H1 (cell line): ENCODE measurements at regions not wholly inside any gene's neighbourhood (a gene's known extent, or its start where the extent isn't known, plus 50 kb on each side); places are given as distances from the start of the nearest gene placed in this dataset.

ENCODE experiments used
- CTCF ChIA-PET: fragments of 300-600 bp; sonication (Branson Sonifier 250); formaldehyde crosslinking; loops from one replicate; lab custom pipeline; 2021; ENCODE audit not compliant: partially characterized antibody; lab: Charles Lee
- POLR2A ChIA-PET: fragments of 300-600 bp; sonication (Branson Sonifier 250); formaldehyde crosslinking; loops from one replicate; lab custom pipeline; 2021; ENCODE audit warnings: inconsistent platforms; ENCODE audit not compliant: partially characterized antibody; lab: Charles Lee
- DNase-seq, 2 experiments: peaks; one replicate each; pipeline versions ENCODE4 v3.0.0 to v3.0.0-alpha.2; 2010 to 2022; ENCODE audit warnings: low spot score in 2 of 2, low read depth in 1 of 2, mixed read lengths in 1 of 2
- FAIRE-seq: peaks from 2 replicates; lab custom pipeline; 2011; peaks lifted over from hg19 to GRCh38; lab: Jason Lieb, UNC
- H2AFZ ChIP-seq: 2 replicates; pipeline ENCODE4 v1.8.1; 2012; ENCODE audit warnings: low read length, inconsistent platforms
- H2AK5ac ChIP-seq: 2 replicates; pipeline ENCODE4 v1.6.1; 2013; ENCODE audit warnings: low read depth, low read length
- H2BK120ac ChIP-seq: replicated peaks from 2 replicates; pipeline ENCODE3; 2013; ENCODE audit warnings: low read depth, low read length, inconsistent platforms
- H2BK12ac ChIP-seq: 2 replicates; pipeline ENCODE4 v1.6.1; 2013; ENCODE audit warnings: low read depth, low read length
- H2BK15ac ChIP-seq: 2 replicates; pipeline ENCODE4 v1.6.1; 2013; ENCODE audit warnings: low read length
- H2BK20ac ChIP-seq: 2 replicates; pipeline ENCODE4 v1.6.1; 2013; ENCODE audit warnings: low read length
- H2BK5ac ChIP-seq: 2 replicates; pipeline ENCODE4 v1.6.1; 2013; ENCODE audit warnings: low read depth, low read length
- H3K14ac ChIP-seq: 2 replicates; pipeline ENCODE4 v1.6.1; 2013; ENCODE audit warnings: inconsistent platforms; ENCODE audit not compliant: insufficient read length
- H3K18ac ChIP-seq: 2 replicates; pipeline ENCODE4 v1.6.1; 2013; ENCODE audit warnings: low read length; ENCODE audit errors: extremely low read depth
- H3K23ac ChIP-seq: 2 replicates; pipeline ENCODE4 v1.6.1; 2013; ENCODE audit warnings: inconsistent platforms; ENCODE audit not compliant: insufficient read length
- H3K23me2 ChIP-seq: 2 replicates; pipeline ENCODE4 v1.6.1; 2013; ENCODE audit warnings: low read depth, low read length
- H3K27ac ChIP-seq: 2 replicates; pipeline ENCODE4 v1.6.1; 2011; ENCODE audit warnings: low read depth, low read length, inconsistent platforms
- H3K27me3 ChIP-seq, 4 experiments: replicated peaks in 1 of 4; 1 replicate in 1 of 4; 2 replicates in 3 of 4; pipeline versions ENCODE4 v1.6.1 to v1.8.1; 2011 to 2013; ENCODE audit warnings: low read length in 3 of 4, mild to moderate bottlenecking in 3 of 4, inconsistent platforms in 2 of 4, mixed read lengths in 2 of 4, moderate library complexity in 1 of 4; ENCODE audit not compliant: control insufficient read depth in 3 of 4, insufficient read depth in 3 of 4; ENCODE audit errors: extremely low read depth in 1 of 4
- H3K36me3 ChIP-seq, 4 experiments: 2 replicates each; pipeline versions ENCODE4 v1.6.1 to v1.8.1; 2011 to 2013; ENCODE audit warnings: mild to moderate bottlenecking in 4 of 4, low read length in 3 of 4, moderate library complexity in 2 of 4, control low read depth in 1 of 4, inconsistent platforms in 1 of 4; ENCODE audit not compliant: insufficient read depth in 4 of 4, control insufficient read depth in 2 of 4
- H3K4ac ChIP-seq: replicated peaks from 2 replicates; pipeline ENCODE3; 2013; ENCODE audit warnings: low read length, low read depth, mixed read lengths, inconsistent platforms; ENCODE audit not compliant: insufficient read length
- H3K4me1 ChIP-seq, 4 experiments: replicated peaks in 1 of 4; 1 replicate in 1 of 4; 2 replicates in 3 of 4; pipeline versions ENCODE4 v1.6.1 to v1.8.1; 2011 to 2013; ENCODE audit warnings: low read length in 3 of 4, inconsistent platforms in 2 of 4, mixed read lengths in 1 of 4; ENCODE audit not compliant: insufficient read depth in 4 of 4, control insufficient read depth in 3 of 4
- H3K4me2 ChIP-seq, 2 experiments: 2 replicates each; pipeline versions ENCODE4 v1.6.1 to v1.8.1; 2011 to 2013; ENCODE audit warnings: low read depth in 2 of 2, low read length in 2 of 2, control low read depth in 1 of 2, inconsistent platforms in 1 of 2, mild to moderate bottlenecking in 1 of 2; ENCODE audit not compliant: insufficient read depth in 1 of 2
- H3K4me3 ChIP-seq, 4 experiments: fragments of 200-600, 300-600 bp in 1 of 4; sonication (generic), shearing (Covaris generic), sonication (Bioruptor Twin) in 1 of 4; 2 replicates each; pipeline versions ENCODE4 v1.5.1 to v1.8.1; 2011 to 2016; ENCODE audit warnings: low read length in 4 of 4, low read depth in 3 of 4, control low read depth in 2 of 4, inconsistent platforms in 2 of 4, mild to moderate bottlenecking in 2 of 4, mixed read lengths in 1 of 4, moderate library complexity in 1 of 4; ENCODE audit not compliant: insufficient read depth in 2 of 4; ENCODE audit errors: extremely low read depth in 1 of 4
- H3K56ac ChIP-seq: replicated peaks from 2 replicates; pipeline ENCODE3; 2013; ENCODE audit warnings: low read depth, mild to moderate bottlenecking, mixed read lengths, low read length, inconsistent platforms; ENCODE audit not compliant: insufficient read length
- H3K79me1 ChIP-seq: 2 replicates; pipeline ENCODE4 v1.6.1; 2013; ENCODE audit warnings: low read depth, low read length, control low read depth
- H3K79me2 ChIP-seq, 2 experiments: 2 replicates each; pipeline versions ENCODE4 v1.6.1 to v1.8.1; 2012 to 2013; ENCODE audit warnings: low read length in 2 of 2, mild to moderate bottlenecking in 2 of 2, inconsistent platforms in 1 of 2; ENCODE audit not compliant: insufficient read depth in 2 of 2, control insufficient read depth in 1 of 2
- H3K9ac ChIP-seq, 4 experiments: replicated peaks in 1 of 4; 1 replicate in 1 of 4; 2 replicates in 3 of 4; pipeline versions ENCODE4 v1.6.1 to v1.8.1; 2011 to 2013; ENCODE audit warnings: low read depth in 3 of 4, low read length in 3 of 4, control low read depth in 2 of 4, mild to moderate bottlenecking in 2 of 4, moderate library complexity in 2 of 4, inconsistent platforms in 1 of 4; ENCODE audit errors: extremely low read depth in 1 of 4
- H3K9me3 ChIP-seq, 2 experiments: 2 replicates each; pipeline versions ENCODE4 v1.6.1 to v1.8.1; 2012 to 2013; ENCODE audit warnings: mild to moderate bottlenecking in 2 of 2, moderate library complexity in 2 of 2, control low read depth in 1 of 2, inconsistent platforms in 1 of 2, low read depth in 1 of 2, low read length in 1 of 2, mixed read lengths in 1 of 2; ENCODE audit not compliant: insufficient read depth in 2 of 2
- H4K20me1 ChIP-seq, 2 experiments: replicated peaks in 1 of 2; 2 replicates each; pipeline versions ENCODE3 to v1.8.1; 2011 to 2013; ENCODE audit warnings: inconsistent platforms in 2 of 2, low read length in 2 of 2, mild to moderate bottlenecking in 1 of 2; ENCODE audit not compliant: insufficient read depth in 2 of 2, control insufficient read depth in 1 of 2
- H4K5ac ChIP-seq: 2 replicates; pipeline ENCODE4 v1.6.1; 2013; ENCODE audit warnings: low read length, low read depth, mixed read lengths, inconsistent platforms; ENCODE audit not compliant: insufficient read length
- H4K8ac ChIP-seq: 2 replicates; pipeline ENCODE4 v1.8.0; 2013; ENCODE audit warnings: mild to moderate bottlenecking, moderate library complexity, low read length, inconsistent platforms; ENCODE audit not compliant: insufficient read depth; ENCODE audit errors: extremely low read depth
- H4K91ac ChIP-seq: replicated peaks from 2 replicates; pipeline ENCODE3; 2013; ENCODE audit warnings: low read length, mixed read lengths, inconsistent platforms; ENCODE audit not compliant: insufficient read length
- EZH2 ChIP-seq: fragments of 200-600 bp; sonication (generic); IDR thresholded peaks from 2 replicates; pipeline ENCODE4 v1.7.1; 2012; ENCODE audit warnings: low read depth, mild to moderate bottlenecking, moderate library complexity, low read length, inconsistent platforms; ENCODE audit not compliant: severe bottlenecking
- NRF1 ChIP-seq: IDR thresholded peaks from 2 replicates; pipeline ENCODE4 v1.6.1; 2011; ENCODE audit warnings: mild to moderate bottlenecking, low read depth, low read length, improper control_type of control experiment
- WGBS, 2 experiments: shearing (Covaris generic) in 1 of 2; methylation state at CpG; one replicate each; pipeline versions ENCODE4 v1.1.6 to v1.1.7; 2013 to 2015; ENCODE audit warnings: low lambda C conversion rate in 2 of 2, mixed read lengths in 2 of 2, inconsistent platforms in 1 of 2, low coverage in 1 of 2, missing lambda C conversion rate in 1 of 2; ENCODE audit not compliant: insufficient replicate concordance in 2 of 2, insufficient coverage in 1 of 2, insufficient read length in 1 of 2; ENCODE audit errors: extremely low coverage in 1 of 2, missing lambda C conversion rate in 1 of 2; 5-methylcytosine and 5-hydroxymethylcytosine counted together

DNA sequence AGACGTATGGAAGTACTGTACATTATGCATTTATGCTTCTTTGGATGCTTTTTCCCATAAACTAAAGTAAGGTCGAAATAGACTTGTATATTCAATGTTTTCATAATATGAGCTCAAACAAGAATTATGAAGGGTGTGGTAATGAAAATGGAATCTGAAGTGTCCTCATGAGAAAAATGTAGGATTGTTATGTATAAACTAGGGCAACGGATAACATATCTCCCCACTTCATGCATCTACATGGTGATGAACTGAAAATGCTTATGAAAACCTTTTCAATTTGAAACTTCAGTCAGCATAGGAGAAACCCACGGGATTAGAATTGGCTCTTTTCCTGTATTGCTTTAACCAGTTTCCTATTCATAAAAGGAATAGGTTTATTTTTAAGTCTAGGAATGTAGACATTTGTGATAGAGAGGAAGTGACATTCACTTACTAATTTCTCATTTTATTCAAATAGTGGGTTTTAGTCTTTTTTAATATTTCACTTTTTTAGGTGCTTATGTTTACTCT is 608.2 kb upstream of the GCFC2 start:
- Histone ChIP-seq H3K27me3 (no peaks in the 10 kb centered on the region), H2AFZ (no peak overlapping the region), H2BK20ac (no peak overlapping the region), H4K20me1 (no peaks in the 10 kb centered on the region), H3K9ac (no peak overlapping the region), H3K56ac (no peak overlapping the region), H2BK15ac (no peak overlapping the region), H2AK5ac (no peak overlapping the region), H3K79me1 (no peaks in the 10 kb centered on the region), H3K23ac (no peak overlapping the region), H3K4ac (no peak overlapping the region), H3K36me3 (no peaks in the 10 kb centered on the region), H4K8ac (no peak overlapping the region), H2BK5ac (no peak overlapping the region), H3K4me1 (no peaks in the 10 kb centered on the region), H2BK120ac (no peak overlapping the region), H3K27ac (no peak overlapping the region), H4K5ac (no peak overlapping the region), H3K23me2 (no peaks in the 10 kb centered on the region), H3K79me2 (no peaks in the 10 kb centered on the region), H2BK12ac (no peak overlapping the region), H3K4me3 (no peak overlapping the region), H3K4me2 (no peak overlapping the region), H3K14ac (no peak overlapping the region), H3K18ac (no peak overlapping the region), H4K91ac (no peak overlapping the region), H3K9me3 (no peaks in the 10 kb centered on the region)
- 89% methylated on average over 4 of the region's 4 CpGs; no CpG with 5 or more reads in 1 of the 2 experiments for WGBS, 2 experiments
- ChIA-PET POLR2A (no interaction called here), CTCF (no interaction called here)
- no peak for DNase-seq
- FAIRE-seq: no peak
- no peak for TF ChIP-seq NRF1
- TF ChIP-seq EZH2: no peak
